ENCODE measurements at regions not wholly inside any gene's neighbourhood (a gene's known extent, or its start where the extent isn't known, plus 50 kb on each side); places are given as distances from the start of the nearest gene placed in this dataset.
"Not testable (repeated sequence)": the region's sequence is repeated elsewhere in the genome, so short reads cannot be mapped to it uniquely, and the experiment has no call there.

GRCh38 chr16:47817048-47817447, 338.7 kb downstream of the ABCC12 start:
- no peaks in the 10 kb centered on the region for H3K36me3 ChIP-seq
- intact Hi-C loops (cut with DNase I): no loop called here
- peaks cover 0 to 5% of the 10 kb centered on the region in 2 donors for H3K9me3 ChIP-seq
- DNase-seq (ENCODE audit: low spot score in 2 of 2): no peak
- H3K4me3 ChIP-seq: no peak overlapping the region
- TF ChIP-seq CTCF (IDR thresholded peaks at IDR 0.05): no peak
- no peak overlapping the region for H3K27ac ChIP-seq
- H3K4me1 ChIP-seq: no peaks in the 10 kb centered on the region
- no peaks in the 10 kb centered on the region for H3K27me3 ChIP-seq

- Histone ChIP-seq H3K36me3 (no peaks in the 10 kb centered on the region), H3K4me3 (no peak overlapping the region), H3K9me3 (no peaks in the 10 kb centered on the region), H3K27ac (no peak overlapping the region), H3K4me1 (no peaks in the 10 kb centered on the region), H3K27me3 (no peaks in the 10 kb centered on the region)
- no peak for TF ChIP-seq CTCF (IDR thresholded peaks at IDR 0.05)
- intact Hi-C loops (cut with DNase I): no loop called here
- DNase-seq (ENCODE audit: low spot score in 2 of 2): no peak
Observed at GRCh38 chr16:47816511-47816910, 339.3 kb downstream of the ABCC12 start.

GRCh38 chr16:47815655-47816054, 340.1 kb downstream of the ABCC12 start:
- Histone ChIP-seq H3K36me3 (no peaks in the 10 kb centered on the region), H3K4me3 (no peak overlapping the region), H3K9me3 (no peaks in the 10 kb centered on the region), H3K4me1 (no peaks in the 10 kb centered on the region), H3K27me3 (no peaks in the 10 kb centered on the region), H3K27ac (no peak overlapping the region)
- TF ChIP-seq CTCF (IDR thresholded peaks at IDR 0.05): no peak
- DNase-seq (ENCODE audit: low spot score in 2 of 2): no peak
- intact Hi-C loops (cut with DNase I): no loop called here

GRCh38 chr16:47811758-47812157, 344.0 kb downstream of the ABCC12 start:
- H3K27ac ChIP-seq; H3K4me3 ChIP-seq; H3K36me3 ChIP-seq; H3K27me3 ChIP-seq; H3K4me1 ChIP-seq; H3K9me3 ChIP-seq; DNase-seq (ENCODE audit: low spot score in 2 of 2); intact Hi-C loops (cut with DNase I): not testable (repeated sequence)

GRCh38 chr16:47806309-47806847, 345.2 kb downstream of the PHKB start:
- intact Hi-C loops (cut with DNase I): no loop called here
- Histone ChIP-seq H3K9me3 (peaks cover 0 to 3% of the 10 kb centered on the region in 2 donors), H3K36me3 (no peaks in the 10 kb centered on the region), H3K27me3 (no peaks in the 10 kb centered on the region), H3K4me3 (no peak overlapping the region), H3K27ac (no peak overlapping the region), H3K4me1 (no peaks in the 10 kb centered on the region)
- no peak for TF ChIP-seq CTCF (IDR thresholded peaks at IDR 0.05)
- DNase-seq (ENCODE audit: low spot score in 2 of 2): no peak

GRCh38 chr16:47787696-47788095, 326.6 kb downstream of the PHKB start:
- intact Hi-C loops (cut with DNase I): no loop called here
- no peak overlapping the region for H3K27ac ChIP-seq
- TF ChIP-seq CTCF (IDR thresholded peaks at IDR 0.05): no peak

More at GRCh38 chr16:47787696-47788095, 326.6 kb downstream of the PHKB start:
- Histone ChIP-seq H3K4me3 (no peak overlapping the region), H3K4me1 (no peaks in the 10 kb centered on the region), H3K27me3 (no peaks in the 10 kb centered on the region), H3K9me3 (peaks cover 0 to 11% of the 10 kb centered on the region in 2 donors), H3K36me3 (no peaks in the 10 kb centered on the region)
- no peak for DNase-seq (ENCODE audit: low spot score in 2 of 2)

Data from ascending aorta (tissue), 2 donors.